MCF 10A (cell line): ENCODE measurements at regions not wholly inside any gene's neighbourhood (a gene's known extent, or its start where the extent isn't known, plus 50 kb on each side); places are given as distances from the start of the nearest gene placed in this dataset.

Experiments used
- BruUV-seq: library from RNA; stranded (reverse); fragments of 400-500 nt; replicated peaks from 2 replicates; lab custom pipeline; 2021; lab: Mats Ljungman, UMichigan
- CTCF ChIA-PET: fragments of 300-600 bp; sonication (Branson Sonifier 250); formaldehyde crosslinking; extraction: SDS; loops from one replicate; lab custom pipeline; 2021; ENCODE audit warnings: antibody characterized with exemption, inconsistent platforms; lab: Yijun Ruan, JAX
- POLR2A ChIA-PET: fragments of 300-600, 350-650 bp; sonication (Branson Sonifier 250); formaldehyde crosslinking; extraction: SDS; loops from one replicate; lab custom pipeline; 2020; ENCODE audit warnings: antibody characterized with exemption, inconsistent platforms; lab: Yijun Ruan, JAX
- DNase-seq: peaks from one replicate; pipeline ENCODE4 v3.0.0-alpha.2; 2018; ENCODE audit not compliant: unreplicated experiment
- H3K27ac Mint-ChIP-seq: one replicate; pipeline ENCODE4 v1.8.0; 2022; ENCODE audit warnings: mild to moderate bottlenecking, low read depth, mixed read lengths; ENCODE audit not compliant: unreplicated experiment
- H3K27me3 Mint-ChIP-seq: one replicate; pipeline ENCODE4 v1.8.0; 2022; ENCODE audit warnings: mixed read lengths; ENCODE audit not compliant: insufficient read depth, unreplicated experiment
- H3K36me3 Mint-ChIP-seq: one replicate; pipeline ENCODE4 v1.8.0; 2022; ENCODE audit warnings: mild to moderate bottlenecking, moderate library complexity, mixed read lengths; ENCODE audit not compliant: insufficient read depth, unreplicated experiment
- H3K4me1 Mint-ChIP-seq: one replicate; pipeline ENCODE4 v1.8.0; 2022; ENCODE audit warnings: mixed read lengths; ENCODE audit not compliant: insufficient read depth, unreplicated experiment
- H3K4me3 Mint-ChIP-seq: one replicate; pipeline ENCODE4 v1.8.0; 2022; ENCODE audit warnings: mild to moderate bottlenecking, moderate library complexity, mixed read lengths; ENCODE audit not compliant: unreplicated experiment
- H3K9me3 Mint-ChIP-seq: one replicate; pipeline ENCODE4 v1.8.0; 2022; ENCODE audit warnings: mixed read lengths; ENCODE audit not compliant: unreplicated experiment
- CTCF ChIP-seq: fragments of 200-600 bp; IDR thresholded peaks from one replicate; pipeline ENCODE4 v1.8.0; 2022; ENCODE audit warnings: antibody characterized with exemption, mild to moderate bottlenecking; ENCODE audit not compliant: unreplicated experiment
- intact Hi-C: fragments of 100-400 bp; cut with micrococcal nuclease; formaldehyde crosslinking; loops from 2 replicates; pipeline ENCODE4 v1.14.1; 2022

GRCh38 chr5:8138884-8139283 lies 269.9 kb downstream of the MTRR start:
- CTCF ChIA-PET: no interaction called here
- H3K27ac Mint-ChIP-seq: no peak overlapping the region

GRCh38 chr5:8150791-8151190 lies 281.8 kb downstream of the MTRR start:
- Mint-ChIP-seq H3K4me3 (no peak overlapping the region), H3K27me3 (no peaks in the 10 kb centered on the region), H3K9me3 (no peaks in the 10 kb centered on the region), H3K36me3 (no peaks in the 10 kb centered on the region), H3K4me1 (peaks cover 10% of the 10 kb centered on the region), H3K27ac (no peak overlapping the region)
- no peak for DNase-seq
- intact Hi-C loops: no loop called here
- ChIA-PET POLR2A (no interaction called here), CTCF (interaction anchor here (0.7 kb wide), 1 partner anchor 1017 kb away, joined by 3 read pairs; no protein-coding TSS in a partner anchor)
- TF ChIP-seq CTCF: no peak
- BruUV-seq: no TSS peak

More at GRCh38 chr5:8138884-8139283, 269.9 kb downstream of the MTRR start:
- POLR2A ChIA-PET: no interaction called here
- DNase-seq: no peak
- Mint-ChIP-seq H3K4me1 (no peaks in the 10 kb centered on the region), H3K36me3 (no peaks in the 10 kb centered on the region), H3K9me3 (peaks cover 7% of the 10 kb centered on the region), H3K27me3 (no peaks in the 10 kb centered on the region), H3K4me3 (no peak overlapping the region)
- TF ChIP-seq CTCF: no peak
- BruUV-seq: no TSS peak
- intact Hi-C loops: no loop called here

GRCh38 chr5:8156706-8157105 lies 287.8 kb downstream of the MTRR start:
- Mint-ChIP-seq H3K4me3 (no peak overlapping the region), H3K4me1 (peaks cover 4% of the 10 kb centered on the region), H3K36me3 (no peaks in the 10 kb centered on the region), H3K27me3 (no peaks in the 10 kb centered on the region), H3K27ac (no peak overlapping the region), H3K9me3 (no peaks in the 10 kb centered on the region)
- ChIA-PET POLR2A (no interaction called here), CTCF (no interaction called here)
- intact Hi-C loops: no loop called here
- DNase-seq: no peak
- TF ChIP-seq CTCF: no peak
- no TSS peak for BruUV-seq

DNA sequence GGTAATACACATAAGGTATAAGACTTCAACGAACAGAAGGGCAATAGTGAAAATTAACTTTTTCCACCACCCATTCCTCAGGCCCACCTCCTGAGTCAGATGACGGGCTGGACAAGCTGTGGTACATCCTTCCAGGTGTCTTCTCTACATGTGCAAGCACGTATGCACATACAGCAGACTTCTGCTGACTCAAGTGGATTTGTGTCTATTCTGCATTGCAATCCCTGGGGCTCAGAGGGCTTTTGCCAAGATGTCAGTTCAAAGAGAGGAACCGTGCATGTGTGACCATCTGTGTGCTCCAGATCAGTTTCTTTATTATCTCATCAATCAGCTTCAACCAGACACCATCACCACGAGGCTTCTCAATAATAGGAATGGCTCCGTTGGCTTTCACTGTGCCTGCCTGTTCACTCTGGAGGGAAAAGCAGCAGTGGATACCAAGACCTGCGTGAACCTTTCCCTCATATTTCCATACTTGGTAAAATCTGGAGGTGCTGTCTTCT lies 288.4 kb downstream of the MTRR start:
- Mint-ChIP-seq H3K9me3 (no peaks in the 10 kb centered on the region), H3K4me3 (no peak overlapping the region), H3K4me1 (peaks cover 4% of the 10 kb centered on the region), H3K27ac (no peak overlapping the region), H3K27me3 (no peaks in the 10 kb centered on the region), H3K36me3 (no peaks in the 10 kb centered on the region)
- intact Hi-C loops: no loop called here
- TF ChIP-seq CTCF: no peak
- ChIA-PET POLR2A (no interaction called here), CTCF (no interaction called here)
- no TSS peak for BruUV-seq
- DNase-seq: no peak
